Right cardiac atrium (tissue), 5 donors: ENCODE measurements at regions not wholly inside any gene's neighbourhood (a gene's known extent, or its start where the extent isn't known, plus 50 kb on each side); places are given as distances from the start of the nearest gene placed in this dataset.

Experiments used
- ATAC-seq, 2 donors: fragments of 200-7000 bp; cut with Tn5 transposase; one replicate each; pipeline versions ENCODE4 v1.8.0 to v1.9.1; 2020; ENCODE audit warnings: moderate library complexity in 2 of 2, mild to moderate bottlenecking in 1 of 2
- DNase-seq, 3 donors: peaks; one replicate each; pipeline ENCODE4 v3.0.0-alpha.2; 2020
- H3K27ac ChIP-seq: one replicate; pipeline ENCODE4 v1.5.1; 2013; ENCODE audit warnings: mild to moderate bottlenecking, low read length, control low read depth, moderate library complexity
- H3K27me3 ChIP-seq: one replicate; pipeline ENCODE4 v1.6.1; 2013; ENCODE audit not compliant: control insufficient read depth, insufficient read depth
- H3K4me1 ChIP-seq: one replicate; pipeline ENCODE4 v1.6.1; 2013; ENCODE audit warnings: low read length; ENCODE audit not compliant: control insufficient read depth, insufficient read depth
- H3K4me3 ChIP-seq: one replicate; pipeline ENCODE4 v1.5.1; 2013; ENCODE audit warnings: low read length, control low read depth
- H3K9me3 ChIP-seq: one replicate; pipeline ENCODE4 v1.6.1; 2013; ENCODE audit warnings: low read length; ENCODE audit not compliant: control insufficient read depth
- WGBS: extraction: QIAGEN DNeasy Blood & Tissue Kit; methylation state at CpG from one replicate; pipeline ENCODE4 v1.1.7; 2013; 5-methylcytosine and 5-hydroxymethylcytosine counted together
- intact Hi-C, 4 donors: fragments of 100-400 bp; cut with DNase I; formaldehyde crosslinking; loops; one replicate each; pipeline versions ENCODE4 v1.11.0 to v1.14.0; 2022 to 2023
- donor health status: healthy with polysubstance abuse.
- donor health status: DM: no; HTN: yes; CAD: no.
- donor health status: DM: no; HTN: no; CAD: no.
- donor health status: DM: no; HTN: yes; CAD: no; lungs with severe emphysema.
- donor health status: DM: yes; HTN: yes; CAD: no.

DNA sequence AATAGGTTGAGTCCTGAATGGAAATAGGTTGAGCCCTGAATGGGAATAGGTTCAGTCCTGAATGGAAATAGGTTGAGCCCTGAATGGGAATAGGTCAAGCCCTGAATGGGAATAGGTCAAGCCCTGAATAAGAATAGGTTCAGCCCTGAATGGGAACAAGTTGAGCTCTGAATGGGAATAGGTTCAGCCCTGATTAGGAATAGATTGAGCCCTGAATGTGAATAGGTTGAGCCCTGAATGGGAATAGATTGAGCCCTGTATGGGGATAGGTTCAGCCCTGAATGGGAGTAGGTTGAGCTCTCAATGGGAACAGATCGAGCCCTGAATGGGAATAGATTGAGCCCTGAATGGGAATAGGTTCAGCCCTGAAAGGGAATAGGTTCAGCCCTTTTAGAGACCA lies 590.8 kb upstream of the ADAMTS16 start:
- no peak overlapping the region for H3K27ac ChIP-seq
- H3K4me3 ChIP-seq: no peak overlapping the region
- no peaks in the 10 kb centered on the region for H3K4me1 ChIP-seq
- DNase-seq: no peak
- no peaks in the 10 kb centered on the region for H3K27me3 ChIP-seq
- H3K9me3 ChIP-seq: no peaks in the 10 kb centered on the region
- ATAC-seq: no peak
- intact Hi-C loops: no loop called here
- WGBS: 73% methylated on average over 1 of the region's 1 CpG

DNA sequence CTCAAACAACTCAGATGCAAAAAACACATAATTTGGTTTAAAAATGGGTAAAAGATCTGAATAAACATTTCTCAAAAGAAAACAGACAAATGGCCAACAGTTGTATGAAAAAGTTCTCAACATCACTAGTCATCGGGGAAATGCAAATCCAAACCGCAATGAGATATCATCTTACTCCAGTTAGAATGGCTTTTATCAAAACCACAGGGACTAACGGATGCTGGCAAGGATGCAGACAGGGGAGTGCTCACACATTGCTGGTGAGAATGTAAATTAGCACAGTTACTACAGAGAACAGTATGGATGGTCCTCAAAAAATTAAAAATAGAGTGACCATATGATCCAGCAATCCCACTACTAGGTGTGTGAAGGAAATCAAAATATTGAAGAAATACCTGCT lies 589.1 kb upstream of the ADAMTS16 start:
- Histone ChIP-seq H3K27me3 (no peaks in the 10 kb centered on the region), H3K4me1 (no peaks in the 10 kb centered on the region), H3K27ac (no peak overlapping the region), H3K9me3 (no peaks in the 10 kb centered on the region), H3K4me3 (no peak overlapping the region)
- WGBS: 62% methylated on average over 3 of the region's 3 CpGs
- ATAC-seq (no peak), DNase-seq (no peak)
- intact Hi-C loops: no loop called here

DNA sequence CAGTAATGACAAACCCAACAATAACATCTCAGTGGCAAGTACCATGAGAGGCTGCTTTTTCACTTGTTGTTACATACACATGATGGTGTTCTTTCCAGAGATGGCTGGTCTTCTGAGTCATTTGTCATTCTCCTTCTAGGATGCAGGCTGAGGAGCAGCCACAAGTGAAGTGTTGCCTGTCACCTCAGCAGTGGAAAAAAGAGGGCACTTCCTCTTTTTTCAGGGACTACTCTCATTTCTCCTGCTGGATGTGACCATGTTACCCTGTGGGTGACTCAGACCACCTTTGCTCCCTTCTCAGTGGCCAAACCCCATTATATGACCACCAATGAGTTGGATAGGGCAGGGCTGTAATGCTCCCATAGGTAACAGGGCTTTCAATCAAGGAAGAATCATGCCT lies 587.0 kb upstream of the ADAMTS16 start:
- DNase-seq: no peak
- no peak overlapping the region for H3K27ac ChIP-seq

DNA sequence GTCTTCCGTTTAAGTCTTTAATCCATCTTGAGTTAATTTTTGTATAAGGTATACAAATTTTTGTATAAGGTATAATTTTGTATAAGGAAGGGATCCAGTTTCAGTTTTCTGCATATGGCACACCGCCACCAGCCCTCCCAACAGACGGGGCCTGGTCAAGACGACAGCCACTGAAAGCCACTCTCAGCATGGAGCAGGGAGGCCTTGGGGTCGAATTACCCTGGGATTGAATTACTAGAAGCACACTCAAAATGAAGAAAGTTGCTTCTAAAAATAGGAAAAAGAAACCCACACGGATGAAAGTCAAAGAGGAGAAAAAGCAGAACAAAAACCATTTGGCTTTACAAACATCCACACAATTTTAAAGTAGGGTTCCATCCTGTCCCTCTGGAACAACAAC lies 586.2 kb upstream of the ADAMTS16 start:
- Histone ChIP-seq H3K4me1 (no peaks in the 10 kb centered on the region), H3K9me3 (no peaks in the 10 kb centered on the region), H3K27me3 (no peaks in the 10 kb centered on the region), H3K4me3 (no peak overlapping the region), H3K27ac (no peak overlapping the region)
- 51% methylated on average over 6 of the region's 6 CpGs for WGBS
- intact Hi-C loops: no loop called here
- DNase-seq (no peak), ATAC-seq (no peak)

More for the DNA sequence above, 587.0 kb upstream of the ADAMTS16 start:
- intact Hi-C loops: no loop called here
- Histone ChIP-seq H3K27me3 (no peaks in the 10 kb centered on the region), H3K9me3 (no peaks in the 10 kb centered on the region), H3K4me1 (no peaks in the 10 kb centered on the region), H3K4me3 (no peak overlapping the region)
- ATAC-seq: no peak

DNA sequence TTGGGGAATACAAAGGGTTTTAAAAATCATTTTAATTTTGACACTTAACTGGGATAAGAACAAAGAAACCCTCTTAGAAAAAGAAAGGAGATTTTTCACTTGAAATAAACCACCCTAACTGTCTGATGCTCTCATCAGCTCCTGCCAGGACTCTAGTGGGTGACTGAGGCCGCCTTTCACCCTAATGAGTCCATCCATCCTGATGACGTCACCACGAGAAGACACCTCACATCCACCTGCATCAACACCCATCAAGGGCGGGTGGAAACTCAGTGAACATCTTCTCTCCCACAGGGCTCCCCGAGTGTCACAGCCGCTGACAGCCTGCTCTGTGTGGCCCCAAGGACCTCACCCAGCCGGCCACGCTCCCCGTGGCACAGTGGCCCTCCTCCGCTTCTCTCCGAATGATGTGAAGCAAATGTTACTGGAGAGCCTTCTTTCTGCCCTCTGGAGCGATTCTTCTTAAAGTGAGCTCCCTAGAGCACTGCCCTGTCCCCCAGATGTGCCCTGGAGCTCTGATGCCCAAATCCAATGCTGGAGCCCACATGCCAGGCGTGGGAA lies 584.3 kb upstream of the ADAMTS16 start:
- H3K4me3 ChIP-seq: no peak overlapping the region
- intact Hi-C loops: no loop called here
- DNase-seq (no peak), ATAC-seq (no peak)
- H3K27ac ChIP-seq: no peak overlapping the region
- 89% methylated on average over 13 of the region's 13 CpGs for WGBS
- no peaks in the 10 kb centered on the region for H3K9me3 ChIP-seq
- H3K4me1 ChIP-seq: no peaks in the 10 kb centered on the region
- H3K27me3 ChIP-seq: no peaks in the 10 kb centered on the region

DNA sequence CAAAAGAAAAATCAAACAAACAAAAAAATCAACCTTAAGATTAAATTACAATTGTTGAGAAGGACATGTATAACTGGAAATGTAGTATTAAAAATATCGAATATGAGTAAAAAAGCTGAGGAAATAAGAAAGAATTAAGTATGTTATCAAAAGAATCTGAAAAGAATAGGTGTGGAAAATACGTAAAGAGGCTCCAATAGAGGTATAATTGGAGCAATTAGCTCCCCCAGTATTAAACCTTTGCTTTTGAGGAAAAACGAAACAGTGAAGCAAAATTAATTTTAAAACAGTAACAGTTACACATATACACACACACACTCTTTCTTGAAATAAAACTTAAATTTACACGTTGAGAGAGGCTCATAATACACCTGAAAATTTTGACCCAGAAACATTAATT lies 578.7 kb upstream of the ADAMTS16 start:
- 73% methylated on average over 4 of the region's 4 CpGs for WGBS
- Histone ChIP-seq H3K27ac (no peak overlapping the region), H3K27me3 (no peaks in the 10 kb centered on the region), H3K9me3 (peaks cover 2% of the 10 kb centered on the region), H3K4me3 (no peak overlapping the region), H3K4me1 (no peaks in the 10 kb centered on the region)
- DNase-seq (no peak), ATAC-seq (no peak)
- intact Hi-C loops: no loop called here

DNA sequence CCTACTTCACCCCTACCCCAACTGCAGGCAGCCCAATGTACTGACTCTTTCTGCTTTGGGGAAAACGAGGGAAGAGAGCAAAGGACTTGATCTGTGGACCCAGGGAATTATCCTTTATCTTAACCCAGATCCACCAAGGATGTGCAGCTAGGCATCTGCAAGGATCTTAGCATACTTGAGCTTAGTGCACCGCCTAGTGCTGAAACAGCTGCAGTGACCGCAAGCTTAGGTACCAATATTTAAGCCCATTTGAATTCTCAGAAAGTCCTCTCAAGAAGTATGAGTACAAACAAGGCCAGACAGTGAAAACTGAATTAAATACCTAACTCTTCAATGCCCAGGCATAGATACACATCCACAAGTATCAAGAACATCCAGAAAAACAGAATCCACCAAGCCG lies 576.7 kb upstream of the ADAMTS16 start:
- Histone ChIP-seq H3K4me3 (no peak overlapping the region), H3K27ac (no peak overlapping the region), H3K27me3 (no peaks in the 10 kb centered on the region), H3K4me1 (no peaks in the 10 kb centered on the region), H3K9me3 (peaks cover 2% of the 10 kb centered on the region)
- no peak for ATAC-seq
- intact Hi-C loops: no loop called here
- WGBS: 57% methylated on average over 4 of the region's 4 CpGs
- DNase-seq: no peak

DNA sequence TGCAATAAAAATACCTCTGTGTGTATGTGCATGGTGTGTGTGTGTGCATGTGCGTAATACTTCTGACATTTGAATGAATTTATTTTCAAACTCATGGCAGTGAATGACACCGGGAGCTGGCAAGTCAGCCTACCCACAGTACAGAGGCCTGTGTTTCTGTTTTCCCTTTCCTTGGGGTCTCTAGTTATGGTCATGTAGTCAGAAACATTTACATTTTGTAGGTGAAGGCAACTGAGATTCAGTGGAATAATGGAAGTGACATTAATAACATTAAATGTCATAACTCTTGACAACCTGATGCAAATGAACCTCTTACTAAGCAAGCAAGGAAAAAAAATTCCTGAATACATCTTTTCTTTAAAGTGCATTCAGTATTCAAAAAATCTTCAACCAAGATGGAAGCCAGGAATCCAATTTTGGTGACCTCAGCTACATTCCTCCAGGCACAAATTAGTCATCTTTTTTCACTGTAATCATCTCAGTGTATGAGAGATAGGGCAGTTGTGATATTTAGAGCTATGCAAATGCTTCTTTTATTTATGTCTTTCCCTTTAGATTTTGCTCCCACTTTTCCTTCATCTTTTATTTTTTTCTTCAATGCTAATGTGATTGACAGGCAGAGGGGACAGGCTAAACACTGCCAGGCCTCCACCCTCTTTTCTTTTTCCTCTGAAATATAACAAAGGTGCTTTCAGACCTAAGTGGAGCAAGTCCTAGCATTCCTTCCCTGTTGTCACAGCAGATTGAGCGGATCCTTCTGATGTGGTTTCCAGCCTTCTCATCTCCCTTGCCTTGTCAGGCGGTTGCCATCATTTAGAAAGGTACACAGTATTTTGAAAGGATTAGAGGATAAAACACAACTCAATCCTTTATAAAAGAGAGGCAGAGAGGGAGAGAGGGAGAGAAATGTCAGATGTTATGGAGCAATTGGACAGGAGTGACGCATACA lies 569.8 kb upstream of the ADAMTS16 start:
- no peak for ATAC-seq
- H3K4me3 ChIP-seq: no peak overlapping the region
- H3K9me3 ChIP-seq: peaks cover 2% of the 10 kb centered on the region
- no peaks in the 10 kb centered on the region for H3K27me3 ChIP-seq
- no peak for DNase-seq
- H3K4me1 ChIP-seq: no peaks in the 10 kb centered on the region
- no peak overlapping the region for H3K27ac ChIP-seq
- 73% methylated on average over 5 of the region's 5 CpGs for WGBS
- intact Hi-C loops: no loop called here

DNA sequence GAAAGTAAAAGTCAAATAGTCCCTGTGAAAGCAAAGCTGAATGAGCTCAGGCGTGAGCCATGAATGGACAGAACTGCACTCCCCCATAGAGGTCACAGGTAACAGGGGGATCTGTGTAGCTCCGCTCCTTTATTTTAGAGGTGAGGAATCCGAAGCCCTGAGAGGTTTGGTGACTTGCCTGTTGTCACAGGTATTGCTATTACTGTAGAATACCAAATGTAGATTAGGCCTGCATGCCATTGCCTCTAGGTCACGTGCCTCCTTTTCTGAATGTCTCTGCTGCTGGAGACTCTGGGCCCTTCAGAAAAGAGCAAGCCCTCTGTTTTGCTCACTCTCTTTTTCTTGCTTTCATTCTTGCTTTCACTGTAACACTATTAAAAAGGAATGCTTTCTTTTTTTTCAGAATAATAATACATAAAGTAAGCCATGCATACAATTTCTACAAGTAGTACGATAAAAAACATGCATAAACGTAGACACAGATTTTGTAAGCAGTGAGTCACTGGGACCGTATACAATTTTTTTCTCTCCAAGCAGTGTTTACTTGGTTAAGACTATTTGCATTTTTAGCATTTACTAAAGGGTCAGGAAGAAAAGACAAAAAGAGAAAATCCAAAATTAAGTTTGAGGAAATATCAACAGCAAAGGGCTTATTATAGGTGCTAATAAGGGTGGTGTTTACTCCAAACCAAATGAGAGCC lies 568.7 kb upstream of the ADAMTS16 start:
- no peak for DNase-seq
- H3K27ac ChIP-seq: no peak overlapping the region
- no peak overlapping the region for H3K4me3 ChIP-seq
- intact Hi-C loops: no loop called here
- H3K27me3 ChIP-seq: no peaks in the 10 kb centered on the region
- no peak for ATAC-seq
- 79% methylated on average over 7 of the region's 7 CpGs for WGBS
- no peaks in the 10 kb centered on the region for H3K4me1 ChIP-seq
- H3K9me3 ChIP-seq: peaks cover 2% of the 10 kb centered on the region

DNA sequence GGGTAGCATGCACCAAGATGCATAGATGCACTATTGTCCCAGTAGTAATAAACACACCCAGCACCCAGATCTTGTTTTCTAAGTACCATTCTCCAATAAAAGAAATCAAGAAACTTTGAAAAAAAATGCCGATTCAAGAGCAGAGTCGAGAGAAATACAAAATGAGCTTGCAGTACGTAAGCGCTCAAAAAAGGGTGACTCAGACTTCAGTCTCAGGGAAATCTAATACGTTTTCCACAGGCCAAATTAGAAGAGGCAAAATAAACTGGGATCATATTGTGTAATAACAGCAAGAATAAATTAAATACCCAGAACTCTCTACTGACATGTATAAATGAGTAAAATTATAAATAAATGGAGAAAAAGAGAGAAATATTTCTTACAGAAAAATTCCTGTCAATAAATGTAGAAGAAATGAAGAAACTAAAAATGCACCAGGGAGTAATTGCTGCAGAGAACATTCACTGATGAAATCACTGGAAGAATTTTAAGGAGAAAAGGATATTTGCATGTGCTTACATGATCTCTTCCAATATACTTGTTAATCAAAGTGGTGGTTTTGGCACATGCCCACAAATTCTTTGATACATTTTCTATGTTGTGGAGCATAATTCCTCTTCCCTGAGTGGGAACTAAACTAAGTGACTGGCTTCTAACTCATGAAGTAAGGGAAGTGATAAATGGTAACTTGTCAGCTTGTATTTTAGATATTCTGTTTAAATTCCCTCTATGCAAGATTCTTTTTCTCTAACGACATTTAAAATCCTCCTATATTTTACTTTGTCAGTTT lies 567.6 kb upstream of the ADAMTS16 start:
- peaks cover 2% of the 10 kb centered on the region for H3K9me3 ChIP-seq
- no peak for DNase-seq
- H3K4me3 ChIP-seq: no peak overlapping the region
- intact Hi-C loops: no loop called here
- no peaks in the 10 kb centered on the region for H3K27me3 ChIP-seq
- no peaks in the 10 kb centered on the region for H3K4me1 ChIP-seq
- no peak overlapping the region for H3K27ac ChIP-seq
- 82% methylated on average over 6 of the region's 6 CpGs for WGBS
- ATAC-seq: no peak

DNA sequence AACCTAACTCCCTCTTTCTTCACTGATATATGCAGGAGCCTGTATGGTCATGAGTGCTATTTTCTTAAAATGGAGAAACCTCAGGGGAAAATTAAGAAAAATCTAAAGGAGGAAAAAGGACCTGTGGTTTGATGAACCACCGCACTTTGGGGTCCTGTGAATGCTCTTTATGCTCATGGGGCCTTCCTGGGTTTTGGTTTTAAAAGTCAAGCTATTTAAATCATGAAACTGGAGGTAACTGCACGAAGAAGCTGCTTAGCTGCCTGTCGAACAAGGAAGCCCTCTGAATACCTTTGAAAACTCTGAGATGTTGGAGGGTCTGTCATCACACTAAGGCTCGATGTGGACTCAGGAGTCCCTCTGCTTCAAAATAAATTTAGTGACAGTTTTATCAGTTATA lies 564.5 kb upstream of the ADAMTS16 start:
- 65% methylated on average over 4 of the region's 4 CpGs for WGBS
- Histone ChIP-seq H3K4me1 (no peaks in the 10 kb centered on the region), H3K4me3 (no peak overlapping the region), H3K27ac (no peak overlapping the region), H3K27me3 (no peaks in the 10 kb centered on the region), H3K9me3 (peaks cover 2% of the 10 kb centered on the region)
- DNase-seq: no peak
- no peak for ATAC-seq
- intact Hi-C loops: no loop called here
